Activated naive CD4-positive, alpha-beta T cell (primary cell): ENCODE measurements at regions not wholly inside any gene's neighbourhood (a gene's known extent, or its start where the extent isn't known, plus 50 kb on each side); places are given as distances from the start of the nearest gene placed in this dataset.

Experiments used
- DNase-seq, 4 experiments: peaks; one replicate each; lab custom pipeline; 2025; lab: John Stamatoyannopoulos, UW

DNA sequence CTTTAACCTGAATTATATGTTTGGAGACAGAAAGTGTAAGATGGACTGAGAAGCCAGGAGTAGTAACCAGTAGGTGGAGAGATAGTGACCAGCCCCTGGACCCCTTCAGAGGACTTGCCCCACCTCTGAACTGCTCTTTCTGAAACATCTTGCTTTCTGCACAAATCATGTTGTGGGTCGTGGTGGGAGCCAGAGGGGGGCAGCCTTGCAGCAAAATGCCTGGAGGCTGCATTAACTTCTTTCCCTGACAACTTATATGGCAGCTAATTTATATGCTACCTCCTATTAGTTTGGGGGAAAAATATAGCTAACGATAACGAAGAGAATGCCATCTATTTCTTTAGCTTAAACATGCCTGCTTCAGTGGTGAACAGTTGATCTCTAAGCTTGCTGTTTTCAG, 859.8 kb downstream of the MAFB start:
- no peak for DNase-seq

DNA sequence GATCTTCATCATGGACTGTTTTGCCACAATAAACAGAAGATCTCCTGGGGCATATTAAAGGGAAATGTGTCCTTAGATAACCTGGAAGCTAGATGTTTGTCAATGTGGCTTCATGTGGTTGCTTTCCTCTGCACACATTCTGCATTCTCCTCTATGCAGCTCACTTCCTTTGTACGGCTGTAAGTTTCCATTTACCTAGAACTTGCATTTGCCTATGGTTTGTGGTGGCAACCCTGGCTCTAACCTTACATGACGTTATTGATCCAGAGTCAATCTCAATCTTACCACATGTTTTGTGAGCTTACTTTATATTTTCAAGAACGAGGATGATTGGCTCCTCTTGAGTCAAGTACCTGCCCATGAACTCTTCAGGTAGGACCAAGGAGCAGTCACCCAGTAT, 863.1 kb downstream of the MAFB start:
- no peak for DNase-seq

DNA sequence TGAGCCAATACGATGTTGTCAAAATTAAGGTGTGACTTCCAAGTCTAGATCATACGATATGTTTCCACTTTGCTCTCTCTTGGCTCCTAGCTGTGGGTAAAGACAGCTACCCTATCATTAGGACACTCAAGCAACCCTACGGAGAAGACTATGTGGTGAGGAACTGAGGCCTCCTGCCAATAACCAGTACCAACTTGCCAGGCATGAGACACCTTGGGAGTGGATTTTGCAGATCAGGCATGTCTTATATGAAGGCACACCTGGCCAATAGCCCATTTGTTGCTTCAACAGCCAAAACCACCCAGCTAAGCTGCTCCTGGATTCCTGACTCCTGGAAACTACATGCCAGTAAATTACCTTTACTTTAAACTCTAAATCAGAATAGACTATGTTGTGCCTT, 863.4 kb downstream of the DHX35 start:
- DNase-seq, result no peak

DNA sequence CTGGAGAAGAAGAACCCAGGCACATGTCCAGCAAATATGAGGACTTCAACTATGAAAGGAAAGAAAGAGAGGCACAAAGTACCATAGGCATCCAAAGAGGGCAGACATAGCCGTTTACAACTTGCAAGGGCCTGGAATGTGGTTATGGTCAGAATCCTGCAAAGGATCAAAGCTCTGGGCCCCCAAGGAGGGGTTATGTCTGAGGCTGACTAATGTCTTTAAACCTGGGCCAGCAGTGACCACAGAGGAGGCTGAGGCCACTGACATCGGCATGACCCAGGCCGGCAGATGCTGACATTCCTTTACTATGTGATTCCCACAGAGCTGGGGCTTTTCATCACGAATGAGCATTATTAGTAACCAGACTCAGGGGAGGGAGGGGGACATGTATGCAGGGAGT, 861.1 kb downstream of the DHX35 start:
- no peak for DNase-seq

DNA sequence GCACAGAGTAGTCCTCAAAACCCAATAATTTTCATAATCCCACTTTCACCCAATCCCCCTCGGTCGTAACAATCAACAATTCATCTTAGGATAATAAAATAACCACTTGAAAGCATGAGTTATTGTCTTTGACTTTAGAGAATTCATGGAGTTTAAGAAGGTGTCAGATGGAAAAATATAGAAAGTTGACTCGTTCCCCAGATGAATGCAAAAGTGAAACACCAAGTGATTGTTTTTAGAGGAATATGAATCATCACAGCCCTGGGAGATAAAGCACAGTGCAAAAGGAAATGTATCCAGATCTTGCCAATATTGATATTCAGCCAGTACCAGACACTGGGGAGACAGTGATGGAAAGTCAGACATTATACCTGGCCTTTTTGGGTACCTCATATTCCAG, 860.5 kb downstream of the DHX35 start:
- DNase-seq, result no peak

DNA sequence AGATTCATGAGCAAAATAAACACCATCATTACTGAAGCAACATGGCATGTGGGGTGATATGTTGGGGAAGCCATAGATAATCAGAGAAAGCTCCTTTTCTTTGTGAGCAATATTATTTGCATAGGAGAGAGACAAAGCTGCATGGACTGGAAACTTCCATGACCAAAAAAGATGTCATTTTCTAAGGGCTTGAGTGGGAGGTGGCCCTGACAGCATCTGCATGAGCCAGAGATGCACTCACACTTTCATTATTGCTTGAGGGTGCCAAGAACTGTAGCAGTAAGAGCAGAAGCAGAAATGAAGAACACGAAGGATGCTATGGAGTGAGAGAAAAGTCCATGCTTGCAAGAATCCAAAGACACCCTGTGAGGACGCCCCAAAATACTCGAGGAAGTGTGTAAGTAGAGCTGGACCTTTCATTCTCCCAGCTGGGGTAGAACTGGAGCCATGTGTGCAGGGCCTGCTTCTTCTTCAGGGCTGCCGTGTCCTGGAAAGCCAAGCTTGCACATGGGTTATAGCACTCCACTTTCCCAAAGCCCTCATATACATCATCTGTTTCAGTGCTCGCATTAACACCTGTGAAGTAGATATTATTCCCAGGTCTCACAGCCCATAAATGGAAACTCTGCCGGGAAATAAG, 851.2 kb downstream of the DHX35 start:
- DNase-seq, result no peak

DNA sequence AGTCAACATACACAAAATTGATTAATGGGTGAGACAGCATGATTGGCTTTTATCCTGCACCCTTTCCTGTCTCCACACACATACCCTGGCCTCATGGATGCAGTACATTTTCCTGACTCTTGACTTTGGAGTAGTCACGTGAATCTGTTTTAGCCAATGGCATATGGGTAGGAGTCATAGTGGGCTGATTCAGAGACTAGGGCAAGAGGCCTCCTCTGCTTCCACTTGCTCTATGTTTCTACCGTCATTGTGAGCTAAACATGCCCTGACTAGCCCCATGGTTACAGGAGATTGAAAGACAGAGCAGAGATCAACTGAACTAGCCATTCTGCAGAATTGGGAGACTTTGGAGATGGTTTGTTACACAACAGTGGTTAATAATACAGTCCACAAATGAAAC, 850.0 kb downstream of the DHX35 start:
- no peak for DNase-seq

DNA sequence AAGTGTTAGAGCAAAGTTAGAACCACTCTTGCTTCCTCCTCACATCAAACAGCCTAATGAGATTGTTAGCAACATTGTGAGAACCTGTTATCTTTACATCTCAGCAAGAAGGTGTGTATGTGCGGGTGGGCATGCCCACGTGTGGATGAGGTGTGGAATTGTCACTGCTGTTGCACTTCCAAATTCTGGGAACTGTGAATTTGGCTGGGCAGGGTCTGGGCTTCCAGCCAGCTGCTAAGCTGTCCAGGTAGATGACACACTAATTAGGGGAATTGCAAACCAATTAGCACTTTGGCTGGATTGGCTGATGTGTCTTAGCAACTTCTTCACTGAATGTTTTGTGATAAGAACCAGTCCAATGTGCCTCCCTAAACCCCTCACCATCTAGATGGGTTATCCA, 848.2 kb downstream of the DHX35 start:
- DNase-seq, result no peak

DNA sequence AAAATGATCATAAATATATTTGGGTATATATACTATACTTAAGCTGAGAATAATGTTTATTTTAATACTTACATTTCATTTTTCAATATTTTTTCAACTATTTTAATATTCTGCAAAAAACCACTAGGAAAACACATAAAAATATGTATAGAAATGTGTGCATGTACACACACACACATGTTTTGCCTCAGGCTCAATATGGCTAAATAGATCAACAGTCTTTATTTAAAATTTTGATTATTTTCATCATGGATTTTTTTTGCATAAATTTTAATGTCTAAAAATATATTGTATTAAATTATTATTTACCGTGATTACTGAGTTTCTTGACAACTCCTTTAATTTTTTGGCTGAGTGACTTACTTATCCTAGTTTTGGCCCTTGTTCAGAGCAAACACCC, 846.5 kb downstream of the DHX35 start:
- DNase-seq, result no peak

DNA sequence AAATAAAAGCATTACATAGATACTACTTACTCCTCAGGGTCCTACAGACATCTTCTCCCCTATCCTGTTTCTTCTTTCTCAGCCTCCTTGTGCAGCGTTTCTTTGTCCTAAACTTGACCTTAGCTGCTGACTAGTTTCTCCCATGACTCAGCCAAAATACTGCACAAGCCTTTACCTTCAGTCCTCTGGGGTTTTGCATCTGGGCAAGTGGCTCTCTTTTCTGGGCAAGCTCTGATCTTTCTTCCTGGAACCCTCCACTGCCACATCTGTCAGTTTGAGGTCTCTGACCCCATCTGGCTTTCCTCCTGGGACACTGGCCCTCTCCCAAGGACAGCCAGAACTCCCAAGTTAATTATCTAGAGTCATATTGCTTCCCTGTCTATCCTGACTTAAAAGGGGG, 838.4 kb downstream of the DHX35 start:
- DNase-seq, result no peak

DNA sequence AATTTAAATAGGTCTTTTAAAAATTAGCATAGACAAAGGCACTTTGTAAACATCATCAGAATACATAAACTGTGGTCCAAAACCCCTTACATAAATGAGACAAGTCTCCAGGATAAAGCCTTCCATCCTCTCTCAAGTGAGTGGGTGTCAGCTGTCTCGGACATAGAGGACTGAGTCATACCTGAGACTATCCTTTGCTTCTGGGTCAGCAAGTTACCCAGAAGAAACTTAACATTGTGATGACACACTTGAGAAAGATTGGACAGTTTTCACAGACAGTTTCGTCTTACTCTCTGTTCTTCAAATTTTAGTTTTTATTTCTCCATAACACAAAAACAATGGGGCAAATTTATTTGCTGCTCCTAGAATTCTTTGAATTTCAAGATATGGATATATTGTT, 838.0 kb downstream of the DHX35 start:
- no peak for DNase-seq

DNA sequence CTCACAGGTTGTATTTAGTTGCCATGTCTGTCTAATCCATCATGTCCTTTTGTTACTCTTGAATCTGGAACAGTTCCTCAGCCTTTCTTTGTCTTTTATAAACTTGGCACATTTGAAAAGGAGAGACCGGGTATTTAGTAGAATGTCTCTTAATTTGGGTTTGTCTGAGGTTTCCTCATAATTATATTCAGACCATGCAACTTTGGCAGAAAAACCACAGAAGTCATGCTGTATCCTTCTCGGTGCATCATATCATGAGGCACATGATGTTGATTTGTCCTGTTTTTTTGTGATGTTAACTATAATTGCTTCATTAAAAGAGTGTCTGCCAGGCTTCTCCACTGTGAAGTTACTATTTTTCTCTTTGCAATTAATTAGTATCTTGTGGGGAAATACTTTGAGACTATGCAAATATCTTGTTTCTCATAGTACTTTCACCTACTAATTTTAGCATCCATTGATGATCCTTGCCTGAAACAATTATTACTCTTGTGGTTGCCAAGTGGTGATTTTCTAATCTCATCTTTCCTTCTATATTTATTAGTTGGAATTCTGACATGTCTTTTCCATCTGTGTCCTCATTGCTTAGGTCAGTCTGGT, 837.3 kb downstream of the DHX35 start:
- no peak for DNase-seq

DNA sequence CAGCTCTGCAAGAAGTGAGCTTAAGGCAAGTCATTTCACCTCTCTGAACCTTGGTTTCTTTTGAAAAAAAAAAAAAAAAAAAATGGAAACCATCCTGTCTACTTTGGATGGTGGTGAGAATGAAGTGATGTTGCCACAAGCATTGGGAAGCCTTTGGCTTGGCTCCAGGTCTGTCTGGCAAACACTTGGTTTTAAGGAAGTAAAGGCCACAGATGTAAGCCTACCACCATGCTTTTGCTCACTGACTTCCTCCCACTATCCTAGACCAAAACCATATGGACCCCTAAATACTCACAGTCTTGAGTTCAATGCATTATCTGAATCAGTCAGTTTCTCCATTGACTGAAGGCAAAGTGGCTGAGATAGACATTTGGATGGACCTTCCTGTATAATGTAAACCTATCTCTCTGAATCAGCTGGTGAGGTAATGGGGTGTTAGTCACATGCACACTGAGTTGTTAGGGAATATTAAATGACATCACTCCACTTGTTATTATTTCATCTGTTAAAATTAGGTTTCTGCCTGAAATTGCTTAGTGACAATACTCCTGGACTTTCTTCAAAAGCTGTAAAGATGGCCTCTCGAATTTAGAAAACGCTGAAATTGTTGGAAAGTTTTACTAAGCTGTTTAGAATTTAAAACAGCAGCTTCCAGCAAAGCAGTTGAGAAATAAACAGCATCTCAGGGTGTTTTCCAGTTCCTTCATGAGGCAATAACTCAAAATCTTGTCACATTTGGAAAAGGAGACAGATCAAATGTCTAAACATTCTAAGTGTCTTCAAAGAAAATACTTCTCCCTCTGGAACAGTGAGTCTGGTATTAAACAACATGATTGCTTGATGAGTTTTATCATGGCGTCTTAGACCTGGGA, 833.5 kb downstream of the DHX35 start:
- DNase-seq, result no peak

DNA sequence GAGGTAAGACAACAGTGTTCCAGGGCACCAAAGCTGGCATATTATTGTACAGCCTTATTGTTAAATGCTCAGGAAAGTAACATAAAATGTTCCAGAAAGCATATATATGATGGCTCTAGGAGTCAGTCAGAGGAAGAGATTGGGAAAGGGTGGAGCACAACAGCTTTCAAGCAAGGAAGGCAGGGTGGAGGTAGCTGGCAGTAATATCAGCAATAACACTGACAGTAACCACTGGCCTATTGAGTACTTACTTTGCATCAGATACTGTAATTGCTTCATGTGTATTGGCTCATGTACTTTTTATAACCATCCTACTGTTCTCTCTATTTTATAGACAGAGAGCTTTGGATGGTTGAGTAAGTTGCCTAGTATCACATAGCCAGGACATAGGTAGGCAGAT, 830.2 kb downstream of the DHX35 start:
- no peak for DNase-seq

DNA sequence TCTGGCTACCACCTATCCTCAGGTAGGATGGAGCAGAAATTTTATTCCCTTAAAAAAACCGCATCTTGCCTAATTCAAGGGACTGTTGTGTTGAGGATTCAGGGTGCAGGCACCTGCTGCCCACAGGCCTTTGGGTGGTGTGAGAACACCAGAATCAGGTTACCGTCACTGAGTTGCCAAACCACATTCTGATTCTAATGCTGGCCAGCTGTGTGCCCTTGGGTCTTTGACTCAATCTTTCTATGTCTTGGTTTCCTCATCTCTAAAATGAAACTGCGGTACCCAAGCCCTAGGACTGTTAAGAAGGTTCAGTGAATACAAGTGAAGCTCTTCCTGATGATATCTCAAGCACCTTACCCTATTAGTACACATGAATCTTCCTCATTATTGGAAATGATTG, 827.3 kb downstream of the DHX35 start:
- no peak for DNase-seq

DNA sequence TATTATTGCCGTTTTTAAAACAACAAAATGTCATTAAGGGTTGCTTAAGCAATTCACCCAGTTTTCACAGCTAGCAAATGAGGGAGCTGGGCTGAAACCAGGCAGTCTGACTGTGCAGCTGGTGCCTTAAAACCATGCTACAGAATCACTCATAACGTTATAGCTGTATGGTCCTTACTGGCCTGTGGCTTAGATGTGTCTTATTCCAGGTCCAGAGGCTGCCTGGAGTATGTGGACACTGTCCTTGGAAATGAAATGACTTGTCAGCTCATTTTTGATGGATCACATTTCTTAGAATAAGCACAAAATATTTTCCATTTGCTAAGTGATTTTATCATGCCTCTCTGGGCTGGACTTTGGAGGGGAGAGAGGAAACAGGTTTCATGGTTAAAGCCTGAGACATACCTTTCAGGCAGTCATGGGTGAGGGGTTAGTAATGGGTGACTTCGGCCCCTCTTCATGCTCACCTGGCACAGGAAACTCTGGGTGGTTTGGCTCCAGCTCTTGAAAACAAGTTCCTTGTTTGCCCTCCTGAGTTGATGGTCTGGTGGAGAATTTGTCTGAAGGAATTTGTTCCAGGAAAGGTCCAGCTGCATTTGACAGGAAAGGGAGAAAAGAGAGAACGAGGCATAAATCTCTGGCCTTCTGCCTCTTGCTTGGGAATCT, 823.2 kb downstream of the DHX35 start:
- no peak for DNase-seq

DNA sequence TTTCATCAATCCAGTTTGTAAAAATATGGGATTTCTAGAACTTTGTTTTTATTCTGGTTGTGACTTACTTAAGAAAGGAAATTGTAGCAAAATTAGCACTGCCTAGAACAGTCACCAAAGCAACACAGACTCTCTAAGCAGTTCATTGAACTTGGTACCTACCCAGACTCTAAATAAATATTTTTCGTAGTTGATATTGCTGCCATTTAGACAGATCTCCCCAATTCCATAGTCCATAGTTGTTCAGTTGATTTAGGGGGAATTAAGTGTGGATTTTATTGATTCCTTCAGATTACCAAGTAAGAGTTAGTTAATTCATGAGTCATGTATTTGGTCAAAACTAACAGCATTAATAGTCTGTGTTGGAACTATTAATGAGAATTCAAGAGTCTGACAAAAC, 822.5 kb downstream of the DHX35 start:
- DNase-seq, result no peak

DNA sequence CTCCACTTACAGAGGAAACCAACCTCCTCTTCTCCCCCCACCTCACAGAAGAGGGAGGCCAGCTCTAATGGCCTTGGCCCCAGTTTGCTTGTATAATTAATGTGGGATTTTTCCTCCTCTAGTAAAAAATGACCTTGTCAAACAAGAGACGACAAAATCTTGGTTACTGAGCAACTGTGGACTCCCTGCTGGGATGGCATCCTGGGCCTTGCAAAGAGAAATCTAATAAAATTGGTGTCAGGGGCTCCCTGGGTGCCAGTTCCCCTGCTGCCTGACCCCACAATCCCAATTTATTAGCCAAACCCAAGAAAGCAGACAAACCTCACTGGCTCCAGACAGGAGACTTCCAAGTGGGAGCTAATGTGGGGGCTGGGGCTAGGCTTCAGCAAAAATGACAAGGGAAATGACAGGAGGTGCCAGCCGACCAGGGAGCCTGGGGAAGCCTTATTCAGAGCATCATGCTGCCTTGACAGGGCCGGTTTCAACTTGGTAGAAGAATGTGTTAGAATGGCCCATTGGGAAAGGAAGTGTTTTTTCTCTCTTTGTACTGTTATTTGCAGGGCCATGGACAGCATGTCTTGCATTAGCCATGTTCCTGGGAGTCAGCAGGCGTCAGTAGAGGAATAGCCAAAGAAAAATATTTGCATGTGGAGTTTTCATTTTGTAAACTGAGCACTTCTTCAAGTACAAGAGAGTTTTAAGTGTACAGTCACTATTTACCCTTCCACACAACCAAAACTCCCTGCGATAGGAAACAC, 816.9 kb downstream of the DHX35 start:
- no peak for DNase-seq

DNA sequence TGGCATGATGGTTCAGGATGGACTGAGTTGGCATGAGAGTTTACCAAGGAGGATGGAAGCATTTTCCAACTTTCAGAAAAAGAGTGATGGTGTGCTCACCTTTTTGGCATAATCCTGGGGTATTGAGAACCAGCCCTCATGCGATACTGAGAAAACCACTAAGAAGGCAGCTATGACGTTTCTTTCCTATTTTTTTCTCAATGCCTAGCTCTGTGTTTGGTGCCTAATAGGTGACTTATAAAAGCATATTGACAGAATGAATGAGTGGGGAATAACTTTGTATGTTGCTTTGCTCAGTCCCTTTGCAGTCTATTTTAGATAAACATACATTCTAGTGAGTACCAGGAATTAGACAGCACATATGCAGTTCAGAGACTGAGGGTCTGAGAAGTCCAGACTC, 816.3 kb downstream of the DHX35 start:
- no peak for DNase-seq

DNA sequence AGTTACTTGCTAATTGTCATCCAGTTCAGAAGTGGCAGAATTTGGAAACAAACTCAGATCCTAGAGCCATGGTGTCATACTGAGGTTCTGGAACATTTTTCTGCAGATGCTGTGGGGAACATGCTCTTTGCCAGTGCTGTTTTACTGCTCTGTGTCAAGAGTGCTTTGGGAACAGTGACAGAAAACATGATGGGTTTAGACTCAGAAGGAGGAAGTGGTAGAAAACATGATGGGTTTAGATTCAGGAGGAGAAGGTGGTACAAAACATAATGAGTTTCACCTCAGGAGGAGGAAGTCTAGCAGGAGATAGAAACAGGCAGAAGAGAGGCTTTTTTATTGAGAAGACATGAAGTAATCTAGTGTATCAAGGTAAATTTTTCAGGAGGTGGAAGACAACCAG, 815.5 kb downstream of the DHX35 start:
- DNase-seq, result no peak

DNA sequence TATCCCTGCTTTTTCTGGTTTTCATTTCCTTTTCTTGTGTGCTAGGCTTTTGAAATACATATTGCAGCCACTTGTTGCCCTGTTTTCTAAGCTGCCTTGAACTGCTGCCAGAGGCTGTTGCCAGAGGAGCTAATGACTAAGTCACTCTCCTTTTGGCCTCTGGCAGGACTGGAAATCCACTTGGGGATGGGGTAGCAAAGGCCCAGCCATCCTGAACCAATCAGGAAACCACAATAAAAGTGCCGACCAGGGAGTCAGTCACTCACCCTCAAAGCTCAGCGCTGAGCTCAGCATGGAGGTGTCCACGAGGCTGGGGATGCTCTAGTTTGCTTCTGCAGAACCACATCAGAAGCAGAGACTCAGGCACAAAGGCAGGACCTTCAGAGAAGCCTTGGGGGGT, 813.0 kb downstream of the DHX35 start:
- DNase-seq, result no peak

DNA sequence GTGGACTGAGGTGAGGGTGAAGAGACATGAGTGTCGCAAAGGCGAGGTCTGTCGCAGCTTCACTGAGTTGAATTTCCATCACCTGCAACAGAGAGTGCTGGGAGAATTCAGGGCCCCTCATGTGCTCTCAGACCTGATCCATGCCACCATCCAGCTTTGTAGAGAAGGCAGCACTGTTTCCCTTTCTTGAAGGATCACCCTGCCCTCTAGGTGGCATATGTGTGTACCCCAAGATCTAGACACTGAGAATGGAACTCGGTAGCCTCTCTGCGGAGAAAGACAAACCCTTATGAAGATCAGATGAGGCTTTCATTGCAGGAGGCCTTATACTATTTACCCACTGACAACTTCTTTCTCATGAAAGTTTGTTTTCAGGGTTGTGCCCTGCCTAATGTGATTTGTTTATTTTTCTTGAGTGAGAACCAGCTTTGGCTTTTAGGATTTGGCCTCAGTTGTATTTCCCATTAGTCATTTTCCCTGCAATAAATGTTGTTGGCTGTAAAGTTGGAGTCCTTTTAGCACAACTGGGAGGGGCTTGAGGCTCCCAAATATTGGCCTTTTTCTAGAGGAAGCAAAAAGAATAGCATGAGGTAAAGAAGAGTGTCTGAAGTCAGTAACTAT, 811.3 kb downstream of the DHX35 start:
- no peak for DNase-seq
